ENCODE measurements at regions not wholly inside any gene's neighbourhood (a gene's known extent, or its start where the extent isn't known, plus 50 kb on each side); places are given as distances from the start of the nearest gene placed in this dataset.

GRCh38 chr3:65013053-65013452 lies 325.3 kb upstream of the ADAMTS9 start:
- TF ChIP-seq CTCF (IDR thresholded peaks at IDR 0.05) = no peak
- no peak for TF ChIP-seq POLR2A (IDR thresholded peaks at IDR 0.05)
- TF ChIP-seq POLR2AphosphoS5 (IDR thresholded peaks at IDR 0.05) = no peak
